GM21619 (cell line): ENCODE measurements at regions not wholly inside any gene's neighbourhood (a gene's known extent, or its start where the extent isn't known, plus 50 kb on each side); places are given as distances from the start of the nearest gene placed in this dataset.

Experiments
- ATAC-seq: cut with Tn5 transposase; IDR thresholded peaks from one replicate; pipeline ENCODE4 v1.9.1; 2021; ENCODE audit not compliant: unreplicated experiment

DNA sequence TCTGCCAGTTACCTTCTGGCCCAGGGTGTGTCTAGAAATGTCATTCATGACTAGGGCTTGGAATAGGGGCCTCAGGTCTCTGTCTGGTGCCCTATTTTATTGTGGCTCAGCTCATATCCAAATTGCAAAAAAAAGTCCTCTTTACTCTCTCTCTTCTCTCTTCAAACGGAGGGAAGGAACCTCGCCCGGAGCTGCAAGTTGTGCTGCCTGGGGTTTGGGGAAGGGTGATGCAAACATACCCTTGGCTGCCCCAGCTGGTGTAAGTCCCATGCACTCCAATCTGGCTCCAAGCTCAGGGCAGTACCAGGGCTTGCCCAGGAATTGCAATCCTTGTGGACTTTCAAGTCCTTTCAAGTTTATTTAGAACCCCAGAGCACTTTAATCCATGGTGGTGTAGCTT is 549.6 kb downstream of the PCDH17 start:
- no peak for ATAC-seq

DNA sequence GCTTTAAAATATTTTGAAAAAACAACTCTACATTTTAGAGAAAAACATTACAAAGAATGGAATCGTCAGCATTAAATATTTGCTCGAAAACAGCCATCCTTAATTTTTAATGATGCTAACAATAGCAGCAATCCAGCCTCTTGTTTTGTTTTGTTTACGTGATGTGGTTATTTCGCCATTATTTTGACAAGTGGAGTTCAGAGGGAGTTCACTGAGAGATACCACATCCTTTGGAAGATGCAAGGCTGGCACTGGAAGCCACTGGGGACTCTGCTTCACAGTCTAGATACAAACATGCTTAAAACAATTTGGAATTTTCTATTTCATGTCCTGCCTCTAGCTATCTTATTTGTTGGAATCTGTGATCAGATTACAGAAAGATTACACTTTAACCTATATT is 556.3 kb downstream of the PCDH17 start:
- ATAC-seq: no peak

DNA sequence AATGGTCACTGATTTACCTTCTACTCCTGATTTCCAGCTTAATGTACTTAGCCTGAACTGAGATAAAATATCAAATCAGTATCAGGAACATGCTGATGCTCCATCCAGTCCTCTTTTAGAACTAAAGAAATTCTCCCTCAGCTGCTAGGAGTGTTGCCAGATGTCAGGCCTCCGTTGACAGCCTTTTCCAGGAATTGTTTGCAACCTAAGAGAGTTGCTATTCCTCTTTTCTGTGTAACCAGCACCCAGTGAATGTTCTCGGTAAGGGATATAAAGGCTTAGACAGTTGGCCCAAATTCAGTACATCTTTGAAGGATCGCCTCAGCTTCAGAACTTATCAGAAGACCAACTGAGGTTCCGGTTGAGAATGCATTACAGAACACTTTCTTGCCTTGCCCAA is 559.0 kb downstream of the PCDH17 start:
- ATAC-seq: no peak

DNA sequence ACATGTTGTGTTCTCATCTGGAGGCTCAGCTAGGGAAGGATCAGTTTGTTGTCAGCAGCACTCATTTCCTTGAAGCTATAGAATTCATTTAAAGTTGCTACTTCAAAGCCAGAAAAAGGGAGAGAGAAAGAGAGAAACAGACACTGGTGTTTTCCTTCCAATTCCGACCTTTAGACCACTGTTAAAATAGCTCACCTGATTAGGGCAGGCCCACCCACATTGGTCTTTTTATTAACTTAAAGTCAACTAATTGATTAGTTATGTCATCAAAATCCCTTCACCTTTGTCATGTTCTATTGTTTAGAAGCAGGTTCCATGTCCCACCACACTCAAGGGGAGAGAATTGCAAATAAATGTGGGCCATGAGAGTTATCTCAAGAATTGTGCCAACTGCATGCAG is 560.2 kb downstream of the PCDH17 start:
- ATAC-seq: no peak

DNA sequence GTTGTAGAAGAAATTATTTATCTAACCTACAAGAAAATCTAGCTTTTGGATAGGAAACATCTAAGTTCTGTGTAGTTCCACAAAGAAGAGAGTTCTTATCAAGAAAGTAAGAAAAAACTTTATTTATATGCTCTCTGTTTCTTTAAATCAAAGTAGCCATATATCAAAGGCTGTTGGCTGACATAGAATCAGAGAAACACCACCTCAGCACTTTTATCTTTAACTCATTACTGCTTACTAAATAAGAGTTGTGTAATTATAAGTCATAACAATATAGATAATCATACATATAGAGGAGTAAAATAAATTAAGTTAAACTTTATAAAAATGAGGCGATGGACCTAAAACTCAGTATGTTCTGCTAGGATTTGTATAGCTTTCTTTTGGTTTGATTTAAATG is 570.6 kb downstream of the PCDH17 start:
- ATAC-seq: no peak

DNA sequence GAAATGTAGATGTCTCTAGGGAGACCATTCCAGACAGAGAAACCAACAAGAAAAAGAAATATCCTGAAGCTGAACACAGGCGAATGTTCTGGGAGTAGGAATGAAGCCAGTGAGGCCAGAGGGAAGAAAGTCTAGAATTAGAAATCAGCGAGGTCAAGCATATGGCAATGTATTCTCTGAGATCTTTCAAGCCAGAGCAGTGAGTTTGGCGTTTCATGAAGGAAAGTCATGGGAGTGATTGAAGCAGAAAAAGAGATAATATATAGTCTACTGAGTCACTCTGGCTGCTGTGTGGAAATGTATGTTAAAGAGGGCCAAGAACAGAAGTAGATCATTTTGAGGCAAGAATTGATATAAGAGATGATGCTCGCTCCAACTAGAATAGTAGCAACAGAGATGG is 576.0 kb downstream of the PCDH17 start:
- ATAC-seq: no peak

DNA sequence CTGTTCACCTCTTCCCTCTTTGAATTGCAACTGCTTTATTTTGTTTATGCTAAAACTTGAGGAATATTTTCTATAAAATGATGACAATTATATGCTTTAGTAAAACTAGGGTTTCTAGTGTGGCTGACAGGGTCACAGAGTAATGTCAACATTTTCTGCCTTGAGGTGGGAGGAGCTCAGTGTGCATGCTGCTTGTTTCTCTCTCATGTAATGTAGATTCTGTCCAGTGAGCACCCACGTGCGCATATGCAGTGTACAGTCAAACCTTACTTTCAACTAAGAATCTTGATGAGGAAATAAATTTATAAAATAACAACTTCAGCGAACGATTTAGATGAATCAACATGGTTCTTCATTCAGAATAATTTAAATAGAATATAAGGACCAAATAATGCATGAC is 603.9 kb downstream of the PCDH17 start:
- ATAC-seq: no peak

DNA sequence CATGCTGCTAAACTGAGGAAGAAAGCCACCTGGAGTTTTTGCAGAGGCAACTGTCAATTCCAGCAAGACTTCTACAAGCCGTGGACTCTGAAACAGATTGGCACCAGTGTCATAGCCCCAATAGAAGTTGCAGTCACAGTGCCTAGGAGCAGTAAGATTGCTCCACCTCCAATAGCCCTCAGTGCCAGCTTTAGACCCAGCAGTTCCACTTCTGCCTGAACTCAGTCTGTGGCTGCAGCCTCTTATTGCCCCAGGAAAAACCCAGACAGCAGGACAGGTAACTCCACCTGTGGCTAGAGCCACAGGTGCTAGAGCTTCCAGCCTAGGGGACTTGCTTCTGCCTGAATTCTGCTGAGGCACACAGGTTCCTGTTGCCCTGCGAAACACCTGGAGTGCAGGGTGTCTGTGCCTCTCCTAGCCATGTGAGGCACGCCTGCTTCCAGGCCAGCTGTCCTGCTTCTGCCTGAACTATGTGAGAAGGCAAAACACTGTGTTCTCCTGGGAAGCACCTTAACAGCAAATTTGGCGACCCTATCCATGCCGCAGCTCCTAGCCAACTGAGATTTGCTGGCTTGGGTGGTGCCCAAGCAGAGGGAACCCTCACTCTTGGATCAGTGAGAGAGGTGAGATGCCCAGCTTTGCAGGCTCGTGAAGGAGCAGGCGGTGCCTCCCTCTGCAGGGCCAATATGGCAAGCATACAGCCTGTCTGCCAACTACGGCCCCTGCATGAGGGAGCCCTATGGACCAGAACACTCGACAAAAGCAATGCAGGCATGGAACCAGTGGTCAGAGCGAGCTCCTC is 607.6 kb downstream of the PCDH17 start:
- ATAC-seq: no peak

DNA sequence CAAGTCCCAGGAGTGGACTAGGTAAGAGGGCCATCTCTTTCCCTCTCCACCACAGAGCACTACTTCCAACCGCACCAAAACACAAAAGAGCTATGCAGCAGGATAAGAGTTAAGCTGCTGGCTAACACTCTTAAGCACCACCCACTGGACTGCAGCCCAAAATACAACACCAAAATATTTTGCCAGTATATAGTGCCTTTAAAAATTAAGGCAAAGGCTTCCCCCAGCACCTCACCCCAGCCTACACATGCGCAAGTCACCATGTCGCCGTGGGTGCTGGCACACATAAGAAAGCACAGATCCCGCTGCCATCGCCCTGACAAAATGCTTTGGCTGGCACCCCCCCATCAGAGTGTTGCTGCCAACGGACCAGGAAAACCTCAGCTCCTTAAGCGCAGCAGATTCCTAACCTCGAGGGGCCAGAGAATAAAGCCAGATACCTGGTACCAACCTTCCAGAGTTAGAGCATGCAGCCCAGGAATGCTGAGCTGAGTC is 608.3 kb downstream of the PCDH17 start:
- no peak for ATAC-seq

DNA sequence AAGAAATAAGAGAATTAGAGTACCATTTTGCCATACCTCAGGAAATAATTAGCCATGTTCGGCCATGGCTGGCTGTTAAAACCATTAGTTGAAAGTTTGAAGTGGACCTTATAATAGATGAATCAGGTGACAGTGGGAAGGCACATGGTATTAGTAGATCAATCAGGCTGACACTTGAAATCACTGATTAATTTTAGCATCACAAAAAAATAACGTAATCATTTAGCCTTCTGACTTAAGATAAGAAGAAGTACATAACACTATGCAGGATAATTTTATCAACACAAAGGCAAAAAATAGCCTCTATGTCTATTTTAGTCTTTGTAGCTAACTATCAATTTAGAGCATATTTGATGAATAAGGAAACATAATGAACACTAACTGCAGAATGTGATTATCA is 615.5 kb downstream of the PCDH17 start:
- no peak for ATAC-seq

DNA sequence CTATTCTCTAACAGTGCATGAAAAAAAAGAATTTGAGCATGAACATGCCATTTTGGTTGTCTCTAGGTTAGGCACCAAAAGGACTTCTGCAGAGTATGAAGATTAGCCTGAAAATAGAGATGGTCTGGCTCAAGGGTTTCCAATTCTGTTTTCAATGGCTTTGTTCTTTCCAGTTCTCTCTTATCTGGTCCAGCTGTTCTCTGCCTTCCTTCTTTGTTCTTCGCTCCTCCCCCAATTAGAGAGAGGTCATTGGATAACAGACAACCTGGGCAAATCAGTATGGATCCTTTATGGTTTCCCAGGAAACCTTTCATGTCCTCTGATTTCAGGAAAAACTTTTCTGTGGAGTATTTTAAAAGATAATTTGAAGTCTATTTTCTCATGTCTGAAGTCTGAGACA is 623.4 kb downstream of the PCDH17 start:
- no peak for ATAC-seq

DNA sequence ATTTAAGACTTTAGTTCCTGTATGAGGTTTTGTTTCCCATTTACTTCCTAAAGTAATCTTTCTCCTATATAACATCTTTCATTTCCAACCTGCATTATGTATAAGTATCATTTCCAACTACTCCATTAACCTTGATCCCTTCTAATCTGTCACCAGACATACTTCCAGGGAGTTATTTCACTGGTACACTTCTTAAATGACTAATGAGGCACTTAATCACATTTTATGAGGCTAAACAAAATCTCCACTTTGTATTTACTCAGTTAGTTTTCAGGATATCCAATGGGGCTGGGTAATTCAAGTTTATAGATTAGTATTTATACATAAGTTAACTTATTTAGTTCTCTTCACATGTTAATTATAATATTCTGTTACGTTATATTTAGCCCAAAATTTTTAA is 634.7 kb downstream of the PCDH17 start:
- ATAC-seq: no peak

DNA sequence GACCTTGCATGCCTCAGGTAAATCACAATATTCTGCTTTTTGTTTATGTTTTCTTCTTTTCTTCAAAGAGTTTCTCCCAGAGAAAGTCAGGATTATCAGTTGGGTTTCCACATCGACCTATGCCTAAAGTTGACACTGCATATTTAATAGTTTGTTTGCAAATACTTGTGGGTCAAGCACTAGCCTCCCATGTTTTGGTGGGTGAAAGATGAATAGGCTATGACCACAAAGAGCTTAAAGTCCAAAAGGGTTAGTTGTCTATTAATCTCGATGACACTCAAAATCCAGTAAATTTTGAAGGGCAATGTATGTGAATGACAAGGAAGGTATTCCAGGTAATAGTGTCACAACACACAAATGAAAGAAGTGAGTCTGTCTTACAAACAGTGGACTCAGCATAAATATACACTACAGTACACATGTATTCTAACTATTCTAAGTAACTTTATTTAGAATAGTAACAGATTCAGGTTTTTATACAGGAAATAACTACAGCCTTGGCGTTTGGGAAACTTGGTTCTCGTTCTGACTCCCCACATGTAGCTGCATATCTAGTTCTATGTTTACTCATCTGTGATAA is 667.1 kb downstream of the PCDH17 start:
- no peak for ATAC-seq

DNA sequence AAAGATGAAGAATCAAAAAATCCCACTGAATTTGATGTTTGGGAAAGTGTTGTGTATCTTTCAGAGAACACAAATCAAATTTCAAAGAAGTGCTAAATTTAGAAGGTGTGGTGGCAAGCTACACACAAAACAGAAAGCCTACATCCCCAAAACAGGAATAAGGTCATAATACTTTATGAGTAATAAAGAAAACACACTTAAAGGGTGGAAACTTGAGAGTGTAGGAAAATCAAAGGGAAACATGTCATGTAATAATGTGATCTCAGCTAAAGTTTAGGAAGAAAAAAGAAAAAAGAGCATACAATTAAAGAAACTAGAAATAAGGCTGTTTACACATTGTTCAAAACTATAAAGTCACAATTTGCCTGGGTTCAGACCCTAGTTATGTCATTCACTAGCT is 668.7 kb downstream of the PCDH17 start:
- no peak for ATAC-seq

DNA sequence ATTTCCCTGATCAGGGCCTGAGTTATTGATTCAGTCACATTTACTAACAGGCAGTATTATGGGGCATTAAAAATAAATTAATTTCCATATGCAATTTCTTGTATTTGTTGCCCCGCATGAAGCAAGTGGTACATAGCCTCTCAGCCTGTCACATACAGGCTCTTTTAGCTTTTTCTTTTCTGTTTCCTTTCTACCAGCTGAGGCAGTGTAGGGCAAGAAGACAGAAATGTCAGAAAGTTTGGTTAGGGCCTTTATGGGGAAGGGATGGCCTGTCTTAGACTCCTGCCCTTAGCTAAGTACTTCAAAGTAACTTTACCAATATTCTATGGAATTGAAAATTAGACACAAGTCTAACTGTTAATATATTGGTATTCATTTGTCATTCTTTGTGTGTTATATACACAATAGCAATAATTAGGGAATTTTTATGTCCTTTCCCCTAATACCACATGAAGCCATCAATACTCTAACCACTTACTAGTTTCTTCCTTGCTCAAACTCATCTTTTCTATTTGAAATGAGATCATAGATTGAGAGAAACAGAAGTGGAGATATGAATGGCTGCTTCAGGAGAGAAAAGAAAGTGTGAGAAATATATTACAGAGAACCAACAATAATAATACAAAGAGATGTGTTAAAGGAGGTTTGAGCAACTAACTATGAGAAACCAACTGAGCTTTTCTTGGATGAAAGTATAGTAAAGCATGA is 669.6 kb downstream of the PCDH17 start:
- no peak for ATAC-seq

DNA sequence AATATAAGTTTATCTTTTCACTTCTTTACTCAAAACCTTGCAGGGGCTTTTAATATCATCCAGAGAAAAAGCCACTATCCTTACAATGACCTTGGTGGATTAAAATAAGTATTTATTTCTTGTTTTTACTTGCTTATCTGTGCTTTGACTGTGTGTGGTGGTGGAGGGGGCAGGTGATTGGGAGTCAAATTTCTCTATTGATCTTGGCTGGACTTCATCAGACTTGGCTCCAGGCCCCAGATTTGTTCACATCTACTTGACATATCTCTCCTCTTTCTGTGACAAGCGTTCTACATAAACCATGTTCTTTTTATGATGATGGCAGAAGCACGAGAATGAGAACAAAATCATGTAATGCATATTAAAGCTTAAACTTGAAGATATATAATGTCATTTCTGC is 670.8 kb downstream of the PCDH17 start:
- no peak for ATAC-seq

DNA sequence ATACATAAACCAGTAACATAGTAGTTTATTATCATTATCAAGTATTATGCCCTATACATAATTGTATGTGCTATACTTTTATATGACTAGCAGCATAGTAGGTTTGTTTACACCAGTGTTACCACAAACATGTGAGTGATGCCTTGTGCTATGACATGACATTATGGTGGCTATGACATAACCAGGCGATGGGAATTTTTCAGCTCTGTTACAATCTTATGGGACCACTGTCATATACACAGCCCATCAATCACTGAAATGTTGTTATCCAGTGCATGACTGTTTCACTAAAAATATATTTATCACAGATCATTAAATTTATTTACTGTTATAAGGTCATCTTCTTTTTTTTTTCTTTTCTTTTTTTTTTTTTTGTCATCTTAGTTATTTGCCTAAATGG is 674.5 kb downstream of the PCDH17 start:
- no peak for ATAC-seq

DNA sequence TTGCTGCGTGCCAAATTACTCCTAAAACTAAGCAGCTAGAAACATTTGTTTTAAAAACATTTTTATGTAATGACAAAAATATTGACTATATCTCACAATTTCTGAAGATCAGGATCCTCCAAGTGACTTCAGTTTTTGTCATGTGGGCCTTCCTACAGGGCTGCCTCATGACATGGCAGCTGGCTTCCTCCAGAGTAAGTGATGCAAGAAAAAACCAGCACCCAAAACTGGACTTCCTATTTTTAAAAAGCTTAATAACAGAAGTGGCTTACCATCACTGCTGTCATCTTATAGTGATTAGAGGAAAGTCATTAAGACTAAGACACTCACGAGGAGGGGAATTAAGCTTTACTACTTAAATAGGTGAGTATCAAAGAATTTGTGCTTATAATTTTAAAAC is 681.7 kb downstream of the PCDH17 start:
- ATAC-seq: no peak

DNA sequence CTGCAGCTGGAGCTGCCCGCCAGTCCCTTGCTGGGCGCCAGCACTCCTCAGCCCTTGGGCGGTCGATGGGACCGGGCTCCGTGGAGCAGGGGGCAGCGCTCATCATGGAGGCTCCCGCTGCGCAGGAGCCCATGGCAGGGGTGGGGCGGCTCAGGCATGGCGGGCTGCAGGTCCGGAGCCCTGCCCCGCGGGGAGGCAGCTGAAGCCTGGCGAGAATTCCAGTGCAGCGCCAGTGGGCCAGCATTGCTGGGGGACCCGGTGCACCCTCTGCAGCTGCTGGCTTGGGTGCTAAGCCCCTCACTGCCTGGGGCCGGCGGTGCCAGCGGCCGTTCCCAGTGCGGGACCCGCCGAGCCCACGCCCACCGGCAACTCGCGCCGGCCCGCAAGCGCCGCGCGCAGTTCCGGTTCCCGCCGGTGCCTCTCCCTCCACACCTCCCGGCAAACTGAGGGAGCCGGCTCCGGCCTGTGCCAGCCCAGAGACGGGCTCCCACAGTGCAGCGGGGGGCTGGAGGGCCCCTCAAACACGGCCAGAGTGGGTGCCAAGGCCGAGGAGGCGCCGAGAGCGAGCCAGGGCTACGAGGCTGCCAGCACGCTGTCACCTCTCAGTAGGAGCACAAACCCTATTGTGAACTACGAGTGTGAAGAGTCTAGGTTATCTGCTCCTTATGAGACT is 687.1 kb downstream of the PCDH17 start:
- no peak for ATAC-seq

DNA sequence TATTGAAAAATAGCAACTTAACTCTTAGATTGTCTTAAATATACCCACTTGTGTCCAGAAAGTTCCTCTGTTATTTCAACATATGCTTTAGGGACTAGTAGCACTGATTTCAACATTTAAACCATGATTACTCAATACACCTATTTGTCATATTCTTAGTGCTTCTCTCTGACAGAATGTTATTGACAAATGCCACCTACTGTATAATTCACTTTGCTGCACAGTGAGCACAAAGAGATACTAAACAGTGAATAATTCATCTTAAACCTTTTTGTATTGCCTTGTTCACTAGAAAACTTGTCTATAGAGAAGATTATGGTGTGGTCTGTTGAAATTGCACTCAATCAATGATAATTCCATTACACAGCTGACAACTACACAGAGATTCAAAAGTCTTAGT is 692.6 kb downstream of the PCDH17 start:
- ATAC-seq: no peak

DNA sequence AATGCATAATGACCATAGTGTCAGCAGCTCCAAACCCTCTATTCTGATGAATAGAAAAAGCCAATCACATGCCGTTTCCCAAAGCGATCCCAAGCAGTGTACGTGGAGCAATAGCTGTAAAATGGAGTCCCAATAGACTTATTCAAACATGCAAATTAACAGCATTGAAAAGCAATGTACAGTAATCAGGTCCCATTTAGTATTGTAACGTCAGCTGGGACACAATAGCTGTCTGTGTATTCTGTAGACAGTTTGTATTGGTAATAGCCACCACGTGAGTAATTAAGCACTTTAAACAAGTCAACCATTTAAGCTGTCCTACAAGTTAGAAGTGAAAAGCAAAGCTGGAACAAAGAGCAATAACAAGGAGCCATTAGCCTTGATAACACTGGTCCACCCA is 698.2 kb downstream of the PCDH17 start:
- ATAC-seq: no peak

DNA sequence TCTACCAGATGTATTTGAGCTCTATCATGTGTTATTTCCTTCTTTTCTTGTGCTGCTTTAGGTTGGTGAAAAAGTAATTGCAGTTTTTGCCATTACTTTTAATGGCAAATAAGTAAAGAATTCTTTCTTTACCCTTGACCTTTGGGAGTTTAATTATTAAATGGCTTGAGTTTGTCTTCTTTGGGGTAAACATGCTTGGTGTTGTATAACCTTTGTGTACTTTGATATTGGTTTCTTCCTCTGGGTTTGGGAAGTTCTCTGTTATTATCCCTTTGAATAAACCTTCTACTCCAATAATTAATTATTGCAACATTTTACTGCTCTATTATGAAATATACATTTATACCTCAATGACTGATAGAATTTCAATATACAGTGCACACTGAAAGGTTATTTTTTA is 709.4 kb downstream of the PCDH17 start:
- ATAC-seq: no peak
